Adrenal gland (tissue), 9 donors: ENCODE measurements at regions not wholly inside any gene's neighbourhood (a gene's known extent, or its start where the extent isn't known, plus 50 kb on each side); places are given as distances from the start of the nearest gene placed in this dataset.

Experiments used
- DNase-seq, 7 donors: peaks; one replicate each; pipeline ENCODE4 v3.0.0-alpha.2; 2019 to 2020
- H3K27ac ChIP-seq, 5 donors: fragments of 200-600 bp; sonication (generic) in 4 of 5; 1 replicate in 3 of 5; 2 replicates in 2 of 5; pipeline versions ENCODE4 v1.5.1 to v1.8.0; 2016 to 2020; ENCODE audit warnings: mild to moderate bottlenecking in 1 of 5
- H3K27me3 ChIP-seq: fragments of 200-600 bp; 2 replicates; pipeline ENCODE4 v1.8.0; 2021
- H3K36me3 ChIP-seq, 2 donors: fragments of 200-600 bp; replicated peaks in 1 of 2; 1 replicate in 1 of 2; 2 replicates in 1 of 2; pipeline versions ENCODE4 v1.5.1 to v1.8.0; 2018 to 2022
- H3K4me1 ChIP-seq, 2 donors: fragments of 200-600 bp; replicated peaks in 1 of 2; 1 replicate in 1 of 2; 2 replicates in 1 of 2; pipeline versions ENCODE4 v1.5.1 to v1.8.0; 2018 to 2021
- H3K4me3 ChIP-seq, 4 donors: fragments of 200-600 bp; sonication (generic) in 3 of 4; one replicate each; pipeline ENCODE4 v1.5.1; 2016 to 2018
- H3K9me3 ChIP-seq, 3 donors: fragments of 200-600 bp; sonication (generic) in 1 of 3; replicated peaks in 1 of 3; 1 replicate in 2 of 3; 2 replicates in 1 of 3; pipeline versions ENCODE4 v1.5.1 to v1.8.0; 2016 to 2021
- POLR2A ChIP-seq, 2 donors: fragments of 450-650 bp; IDR thresholded peaks; one replicate each; pipeline ENCODE4 v1.6.1; 2017; ENCODE audit warnings: antibody characterized with exemption in 2 of 2, mild to moderate bottlenecking in 2 of 2, moderate library complexity in 1 of 2
- WGBS, 4 donors: extraction: QIAGEN DNeasy Blood & Tissue Kit in 2 of 4; methylation state at CpG; one replicate each; pipeline versions ENCODE4 v1.1.5 to v1.1.7; 2013 to 2017; 5-methylcytosine and 5-hydroxymethylcytosine counted together
- intact Hi-C, 2 donors: fragments of 100-400 bp; cut with DNase I; formaldehyde crosslinking; loops; one replicate each; pipeline versions ENCODE4 v1.14.1 to v1.15.0; 2022 to 2023
- TF ChIP-seq, protein P1 (sequence below), 6 experiments: fragments of 450-650 bp in 4 of 6; fragments of 200-600 bp in 2 of 6; sonication (generic) in 1 of 6; IDR thresholded peaks; 1 replicate in 5 of 6; 2 replicates in 1 of 6; pipeline versions ENCODE4 v1.5.1 to v1.8.0; 2016 to 2021; ENCODE audit warnings: antibody characterized with exemption in 6 of 6, mild to moderate bottlenecking in 2 of 6, moderate library complexity in 1 of 6
- donor health status: healthy with polysubstance abuse.
- donor health status: Bipolar disorder and iron deficiency.
- donor health status: DM: yes; HTN: yes; CAD: no.
- donor health status: DM: no; HTN: no; CAD: no.
- donor health status: DM: no; HTN: no; CAD: no.

DNA sequence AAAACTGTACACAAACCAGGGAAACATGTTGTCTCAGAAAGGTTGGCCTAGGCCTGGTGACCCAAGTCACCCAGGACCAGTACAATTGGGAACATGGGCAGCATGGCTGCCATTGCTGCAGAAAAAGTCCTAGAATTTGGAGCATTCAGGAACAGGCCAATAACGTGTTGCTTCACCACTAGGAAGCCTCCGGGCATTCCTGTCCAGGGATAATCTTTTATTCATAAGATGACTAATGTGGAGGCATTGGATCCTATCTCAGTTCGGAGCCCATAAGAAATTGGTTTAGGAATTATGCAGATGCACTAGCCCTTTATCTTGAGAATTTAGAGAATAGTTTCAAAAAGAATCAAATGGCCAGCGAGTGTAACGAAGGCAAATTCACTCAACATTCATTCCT lies 242.8 kb upstream of the NDST4 start:
- Histone ChIP-seq H3K27me3 (no peaks in the 10 kb centered on the region), H3K27ac (no peak overlapping the region), H3K4me1 (no peaks in the 10 kb centered on the region), H3K36me3 (no peaks in the 10 kb centered on the region), H3K4me3 (no peak overlapping the region), H3K9me3 (peaks cover 0 to 6% (median 0%) of the 10 kb centered on the region in 3 donors)
- 78 to 86% (median 82%) methylated on average over 3 to 5 of the region's 5 CpGs for WGBS, 4 donors
- TF ChIP-seq, protein P1, sequence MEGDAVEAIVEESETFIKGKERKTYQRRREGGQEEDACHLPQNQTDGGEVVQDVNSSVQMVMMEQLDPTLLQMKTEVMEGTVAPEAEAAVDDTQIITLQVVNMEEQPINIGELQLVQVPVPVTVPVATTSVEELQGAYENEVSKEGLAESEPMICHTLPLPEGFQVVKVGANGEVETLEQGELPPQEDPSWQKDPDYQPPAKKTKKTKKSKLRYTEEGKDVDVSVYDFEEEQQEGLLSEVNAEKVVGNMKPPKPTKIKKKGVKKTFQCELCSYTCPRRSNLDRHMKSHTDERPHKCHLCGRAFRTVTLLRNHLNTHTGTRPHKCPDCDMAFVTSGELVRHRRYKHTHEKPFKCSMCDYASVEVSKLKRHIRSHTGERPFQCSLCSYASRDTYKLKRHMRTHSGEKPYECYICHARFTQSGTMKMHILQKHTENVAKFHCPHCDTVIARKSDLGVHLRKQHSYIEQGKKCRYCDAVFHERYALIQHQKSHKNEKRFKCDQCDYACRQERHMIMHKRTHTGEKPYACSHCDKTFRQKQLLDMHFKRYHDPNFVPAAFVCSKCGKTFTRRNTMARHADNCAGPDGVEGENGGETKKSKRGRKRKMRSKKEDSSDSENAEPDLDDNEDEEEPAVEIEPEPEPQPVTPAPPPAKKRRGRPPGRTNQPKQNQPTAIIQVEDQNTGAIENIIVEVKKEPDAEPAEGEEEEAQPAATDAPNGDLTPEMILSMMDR (IDR thresholded peaks at IDR 0.05), result no peak
- no peak for TF ChIP-seq POLR2A (IDR thresholded peaks at IDR 0.05)
- no peak for DNase-seq
- intact Hi-C loops, result no loop called here

DNA sequence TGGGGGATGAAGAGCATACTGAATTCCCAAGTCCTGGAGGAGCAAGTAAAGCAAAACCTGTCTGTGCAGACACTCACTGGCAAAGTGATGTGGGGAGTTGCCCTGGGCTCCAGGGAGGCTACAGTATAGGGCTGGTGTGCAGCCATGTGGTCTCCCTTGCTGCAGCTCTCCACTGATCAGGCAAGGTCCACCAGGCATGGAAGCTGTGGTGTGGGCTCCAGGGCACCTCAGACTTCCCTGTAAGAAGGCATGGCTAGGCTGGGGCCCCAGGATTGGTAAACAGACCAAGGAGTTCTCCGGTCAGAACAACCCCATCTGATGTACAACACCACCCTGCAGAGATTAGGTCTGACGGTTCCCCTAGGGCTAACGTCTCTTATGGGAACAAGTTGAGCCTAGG lies 241.9 kb upstream of the NDST4 start:
- no peaks in the 10 kb centered on the region for H3K27me3 ChIP-seq
- H3K27ac ChIP-seq, result no peak overlapping the region
- no peak for TF ChIP-seq POLR2A (IDR thresholded peaks at IDR 0.05)
- TF ChIP-seq, protein P1 (IDR thresholded peaks at IDR 0.05), result no peak
- peaks cover 0 to 6% (median 0%) of the 10 kb centered on the region in 3 donors for H3K9me3 ChIP-seq
- H3K36me3 ChIP-seq, result no peaks in the 10 kb centered on the region
- intact Hi-C loops, result no loop called here
- no peak for DNase-seq
- H3K4me3 ChIP-seq, result no peak overlapping the region
- H3K4me1 ChIP-seq, result no peaks in the 10 kb centered on the region
- WGBS, 4 donors, result 73 to 90% (median 82%) methylated on average over 3 of the region's 3 CpGs; no CpG with 5 or more reads in 1 of the 4 donors

DNA sequence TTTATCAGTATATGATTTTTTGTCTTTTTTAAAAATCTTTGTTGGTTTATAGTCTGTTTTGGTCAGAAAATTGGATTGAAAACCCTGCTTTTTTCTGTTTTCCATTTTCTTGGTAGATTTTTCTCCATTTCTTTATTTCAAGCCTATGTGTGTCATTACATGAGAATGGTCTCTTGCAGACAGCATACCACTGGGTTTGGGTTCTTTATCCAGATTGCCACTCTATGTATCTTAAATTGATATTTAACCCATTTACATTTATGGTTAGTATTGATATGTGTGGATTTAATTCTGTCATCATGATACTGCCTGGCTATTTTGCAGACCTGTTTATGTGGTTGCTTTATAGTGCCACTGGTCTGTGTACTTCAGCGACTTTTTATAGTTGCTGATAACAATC lies 239.9 kb upstream of the NDST4 start:
- no peak overlapping the region for H3K4me3 ChIP-seq

DNA sequence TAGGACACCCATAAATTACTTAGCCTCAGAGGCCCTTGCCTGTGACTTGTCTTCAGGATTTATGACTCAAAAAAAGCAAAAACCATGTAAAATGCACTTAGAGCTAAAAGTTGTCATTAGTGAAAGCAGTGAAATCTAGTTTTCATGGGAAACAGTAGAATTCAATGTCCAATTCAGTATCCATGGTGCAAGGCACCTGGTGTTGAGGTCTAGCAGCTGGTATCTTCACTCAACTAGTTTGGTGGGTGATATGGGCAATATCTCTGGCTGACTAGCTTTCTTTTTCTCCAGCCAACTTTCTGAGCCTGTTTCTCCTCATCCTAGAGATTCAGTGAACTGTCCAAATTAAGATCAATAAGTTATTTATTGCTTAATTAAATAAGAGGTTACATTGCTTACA lies 229.8 kb upstream of the NDST4 start:
- TF ChIP-seq, protein P1 (IDR thresholded peaks at IDR 0.05), result no peak
- no peak for TF ChIP-seq POLR2A (IDR thresholded peaks at IDR 0.05)
- no peaks in the 10 kb centered on the region for H3K9me3 ChIP-seq
- intact Hi-C loops, result no loop called here
- no peak for DNase-seq
- H3K4me1 ChIP-seq, result no peaks in the 10 kb centered on the region
- H3K27ac ChIP-seq, result no peak overlapping the region
- no peak overlapping the region for H3K4me3 ChIP-seq
- no peaks in the 10 kb centered on the region for H3K36me3 ChIP-seq
- H3K27me3 ChIP-seq, result no peaks in the 10 kb centered on the region

More for the DNA sequence above, 239.9 kb upstream of the NDST4 start:
- Histone ChIP-seq H3K4me1 (no peaks in the 10 kb centered on the region), H3K9me3 (no peaks in the 10 kb centered on the region), H3K36me3 (no peaks in the 10 kb centered on the region), H3K27me3 (no peaks in the 10 kb centered on the region), H3K27ac (no peak overlapping the region)
- intact Hi-C loops, result no loop called here
- WGBS, 4 donors, result 82 to 95% (median 89%) methylated on average over 1 of the region's 1 CpG
- TF ChIP-seq, protein P1 (IDR thresholded peaks at IDR 0.05), result no peak
- no peak for TF ChIP-seq POLR2A (IDR thresholded peaks at IDR 0.05)
- no peak for DNase-seq
